Prostate gland (tissue), 2 donors: ENCODE measurements at regions not wholly inside any gene's neighbourhood (a gene's known extent, or its start where the extent isn't known, plus 50 kb on each side); places are given as distances from the start of the nearest gene placed in this dataset.

Source experiments
- DNase-seq: peaks from one replicate; pipeline ENCODE4 v3.0.0-alpha.2; 2019; ENCODE audit warnings: low spot score
- H3K27ac ChIP-seq, 2 donors: fragments of 200-600 bp; sonication (generic); 2 replicates each; pipeline ENCODE4 v1.5.1; 2017 to 2019
- H3K27me3 ChIP-seq: fragments of 200-600 bp; sonication (generic); replicated peaks from 2 replicates; pipeline ENCODE4 v1.5.1; 2019; ENCODE audit not compliant: insufficient read depth
- H3K36me3 ChIP-seq, 2 donors: fragments of 200-600 bp; sonication (generic); 1 replicate in 1 of 2; 2 replicates in 1 of 2; pipeline versions ENCODE4 v1.5.1 to v1.8.1; 2017 to 2019
- H3K4me1 ChIP-seq: fragments of 200-600 bp; sonication (generic); replicated peaks from 2 replicates; pipeline ENCODE4 v1.5.1; 2019
- H3K4me3 ChIP-seq, 2 donors: fragments of 200-600 bp; sonication (generic); 2 replicates each; pipeline ENCODE4 v1.5.1; 2017 to 2019
- H3K9me3 ChIP-seq: fragments of 200-600 bp; sonication (generic); 2 replicates; pipeline ENCODE4 v1.5.1; 2017
- POLR2A ChIP-seq: fragments of 450-650 bp; IDR thresholded peaks from one replicate; pipeline ENCODE4 v1.6.1; 2016; ENCODE audit warnings: antibody characterized with exemption, mild to moderate bottlenecking
- POLR2AphosphoS5 ChIP-seq: sonication (generic); formaldehyde crosslinking; IDR thresholded peaks from one replicate; pipeline ENCODE4 v1.6.1; 2017; ENCODE audit warnings: antibody characterized with exemption
- WGBS: methylation state at CpG from one replicate; pipeline ENCODE4 v1.1.5; 2018; 5-methylcytosine and 5-hydroxymethylcytosine counted together
- intact Hi-C: fragments of 100-400 bp; cut with DNase I; formaldehyde crosslinking; loops from one replicate; pipeline ENCODE4 v1.14.2; 2022
- TF ChIP-seq, protein P1 (sequence below), 4 experiments: fragments of 200-600 bp in 2 of 4; fragments of 450-650 bp in 2 of 4; sonication (generic) in 2 of 4; IDR thresholded peaks; 1 replicate in 3 of 4; 2 replicates in 1 of 4; pipeline ENCODE4 v1.5.1; 2016 to 2019; ENCODE audit warnings: antibody characterized with exemption in 4 of 4, mild to moderate bottlenecking in 2 of 4, moderate library complexity in 2 of 4

DNA sequence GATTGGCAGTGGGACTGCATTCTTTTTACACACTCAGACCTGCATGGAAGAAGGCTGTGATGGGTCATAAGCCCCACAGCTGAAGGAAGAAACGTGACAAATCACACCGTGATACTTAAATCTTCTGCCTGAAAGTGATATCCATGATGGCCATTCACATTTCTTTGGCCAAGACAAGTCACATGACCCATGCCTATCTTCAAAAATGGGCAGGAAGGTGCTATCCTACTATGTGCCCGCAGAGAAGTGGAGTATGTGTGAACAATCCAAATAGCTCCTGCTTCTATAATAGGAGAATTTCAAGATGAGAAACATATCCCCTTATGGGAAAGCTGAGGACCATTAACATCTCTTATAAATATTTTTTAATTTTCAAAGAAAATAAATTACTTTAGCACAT is 56.6 kb upstream of the TEAD1 start:
- Histone ChIP-seq H3K27ac (no peak overlapping the region), H3K9me3 (no peaks in the 10 kb centered on the region), H3K4me1 (no peaks in the 10 kb centered on the region), H3K27me3 (no peaks in the 10 kb centered on the region), H3K4me3 (no peak overlapping the region), H3K36me3 (no peaks in the 10 kb centered on the region)
- WGBS: 94% methylated on average over 3 of the region's 3 CpGs
- intact Hi-C loops: no loop called here
- TF ChIP-seq POLR2A (no peak), POLR2AphosphoS5 (no peak)
- TF ChIP-seq, protein P1, sequence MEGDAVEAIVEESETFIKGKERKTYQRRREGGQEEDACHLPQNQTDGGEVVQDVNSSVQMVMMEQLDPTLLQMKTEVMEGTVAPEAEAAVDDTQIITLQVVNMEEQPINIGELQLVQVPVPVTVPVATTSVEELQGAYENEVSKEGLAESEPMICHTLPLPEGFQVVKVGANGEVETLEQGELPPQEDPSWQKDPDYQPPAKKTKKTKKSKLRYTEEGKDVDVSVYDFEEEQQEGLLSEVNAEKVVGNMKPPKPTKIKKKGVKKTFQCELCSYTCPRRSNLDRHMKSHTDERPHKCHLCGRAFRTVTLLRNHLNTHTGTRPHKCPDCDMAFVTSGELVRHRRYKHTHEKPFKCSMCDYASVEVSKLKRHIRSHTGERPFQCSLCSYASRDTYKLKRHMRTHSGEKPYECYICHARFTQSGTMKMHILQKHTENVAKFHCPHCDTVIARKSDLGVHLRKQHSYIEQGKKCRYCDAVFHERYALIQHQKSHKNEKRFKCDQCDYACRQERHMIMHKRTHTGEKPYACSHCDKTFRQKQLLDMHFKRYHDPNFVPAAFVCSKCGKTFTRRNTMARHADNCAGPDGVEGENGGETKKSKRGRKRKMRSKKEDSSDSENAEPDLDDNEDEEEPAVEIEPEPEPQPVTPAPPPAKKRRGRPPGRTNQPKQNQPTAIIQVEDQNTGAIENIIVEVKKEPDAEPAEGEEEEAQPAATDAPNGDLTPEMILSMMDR (IDR thresholded peaks at IDR 0.05): no peak
- DNase-seq: no peak

DNA sequence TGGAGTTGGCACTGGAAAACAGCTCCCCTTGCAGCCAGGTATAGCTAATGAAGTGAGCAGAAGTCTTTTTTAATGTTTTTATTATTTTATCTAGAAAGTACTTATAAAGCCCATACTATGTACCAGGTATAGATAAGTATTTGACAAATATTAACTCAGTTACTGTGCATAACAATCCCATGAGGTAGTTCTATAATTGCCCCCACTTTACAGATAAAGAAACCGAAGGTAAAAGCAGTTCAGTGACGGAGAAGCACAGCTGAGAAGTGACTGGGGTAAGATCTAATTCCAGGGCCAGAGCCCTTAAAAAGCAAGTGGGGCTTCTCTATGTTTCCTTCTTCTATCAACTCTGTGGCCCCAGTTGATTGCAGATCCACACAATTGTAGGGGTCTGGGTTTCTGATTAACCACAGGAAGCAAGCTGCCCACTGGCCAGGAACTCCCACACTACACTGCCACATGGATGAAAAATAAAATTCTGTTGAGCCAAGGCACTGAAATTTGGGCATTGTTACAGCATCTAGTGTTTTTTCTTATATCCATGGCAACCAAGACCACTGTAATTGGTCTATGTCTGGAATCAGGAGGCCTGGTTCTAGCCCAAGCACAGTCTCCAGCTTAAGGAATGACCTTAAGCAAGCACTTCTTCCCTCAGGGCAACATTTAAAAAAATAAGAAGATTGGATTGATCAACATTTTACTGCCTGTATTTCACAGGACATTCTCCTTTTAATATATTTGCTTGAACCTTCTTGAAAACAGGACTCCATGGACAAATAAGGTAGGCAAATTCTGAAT is 55.3 kb upstream of the TEAD1 start:
- TF ChIP-seq POLR2AphosphoS5 (no peak), POLR2A (no peak)
- TF ChIP-seq, protein P1 (IDR thresholded peaks at IDR 0.05): no peak
- DNase-seq: no peak
- Histone ChIP-seq H3K36me3 (no peaks in the 10 kb centered on the region), H3K4me3 (no peak overlapping the region), H3K27ac (no peak overlapping the region), H3K4me1 (no peaks in the 10 kb centered on the region), H3K9me3 (no peaks in the 10 kb centered on the region), H3K27me3 (no peaks in the 10 kb centered on the region)
- intact Hi-C loops: no loop called here
- 89% methylated on average over 2 of the region's 2 CpGs for WGBS

DNA sequence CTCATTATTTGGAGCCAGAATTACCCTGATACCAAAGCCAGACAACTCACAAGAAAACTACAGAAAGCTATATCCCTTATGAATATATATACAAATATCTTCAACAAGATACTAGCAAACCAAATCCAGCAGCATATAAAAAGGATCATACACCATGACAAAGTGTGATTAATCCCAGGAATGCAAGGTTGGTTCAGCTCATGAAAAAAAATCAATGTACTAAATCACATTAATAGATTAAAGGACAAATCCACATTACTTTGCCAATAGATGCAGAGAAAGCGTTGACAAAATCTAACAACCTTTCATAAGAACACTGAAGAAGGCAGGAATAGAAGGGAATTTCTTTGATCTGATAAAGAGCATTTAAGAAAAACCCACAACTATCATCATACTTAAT is 50.4 kb upstream of the TEAD1 start:
- Histone ChIP-seq H3K36me3 (no peaks in the 10 kb centered on the region), H3K27me3 (no peaks in the 10 kb centered on the region), H3K9me3 (no peaks in the 10 kb centered on the region), H3K4me1 (no peaks in the 10 kb centered on the region), H3K4me3 (no peak overlapping the region), H3K27ac (no peak overlapping the region)
- no peak for TF ChIP-seq POLR2A
- TF ChIP-seq, protein P1 (IDR thresholded peaks at IDR 0.05): no peak
- no peak for TF ChIP-seq POLR2AphosphoS5
- no peak for DNase-seq
- intact Hi-C loops: no loop called here
- WGBS: 54% methylated on average over 1 of the region's 1 CpG
